Activated CD8-positive, alpha-beta memory T cell treated with anti-CD3 and anti-CD28 coated beads, Interleukin-2, amount 10 ng/mL, durations not matched to agents 7 days and 5 days (primary cell): ENCODE measurements at regions not wholly inside any gene's neighbourhood (a gene's known extent, or its start where the extent isn't known, plus 50 kb on each side); places are given as distances from the start of the nearest gene placed in this dataset.
"Not testable (repeated sequence)": the region's sequence is repeated elsewhere in the genome, so short reads cannot be mapped to it uniquely, and the experiment has no call there.

Experiments
- ATAC-seq: fragments of 150-1000 bp; cut with Tn5 transposase; one replicate; pipeline ENCODE4 v1.10.0; 2021; ENCODE audit warnings: moderate library complexity
- CTCF ChIA-PET: fragments of 350-600 bp; sonication (Branson Sonifier 250); formaldehyde crosslinking; loops from one replicate; lab custom pipeline; 2021; ENCODE audit warnings: antibody characterized with exemption; lab: Charles Lee
- DNase-seq: peaks from one replicate; pipeline ENCODE4 v3.0.0-alpha.2; 2020
- H3K27ac Mint-ChIP-seq: one replicate; pipeline ENCODE4 v1.8.0; 2021; ENCODE audit warnings: mild to moderate bottlenecking, mixed read lengths
- H3K27me3 Mint-ChIP-seq: one replicate; pipeline ENCODE4 v1.8.0; 2021; ENCODE audit warnings: mixed read lengths
- H3K36me3 Mint-ChIP-seq: one replicate; pipeline ENCODE4 v1.8.0; 2021; ENCODE audit warnings: mild to moderate bottlenecking, mixed read lengths
- H3K4me1 Mint-ChIP-seq: one replicate; pipeline ENCODE4 v1.8.0; 2021; ENCODE audit warnings: mixed read lengths
- H3K4me3 Mint-ChIP-seq: one replicate; pipeline ENCODE4 v1.8.0; 2021; ENCODE audit warnings: mild to moderate bottlenecking, moderate library complexity, mixed read lengths
- H3K9me3 Mint-ChIP-seq: one replicate; pipeline ENCODE4 v1.8.0; 2022; ENCODE audit warnings: low read depth, mixed read lengths

DNA sequence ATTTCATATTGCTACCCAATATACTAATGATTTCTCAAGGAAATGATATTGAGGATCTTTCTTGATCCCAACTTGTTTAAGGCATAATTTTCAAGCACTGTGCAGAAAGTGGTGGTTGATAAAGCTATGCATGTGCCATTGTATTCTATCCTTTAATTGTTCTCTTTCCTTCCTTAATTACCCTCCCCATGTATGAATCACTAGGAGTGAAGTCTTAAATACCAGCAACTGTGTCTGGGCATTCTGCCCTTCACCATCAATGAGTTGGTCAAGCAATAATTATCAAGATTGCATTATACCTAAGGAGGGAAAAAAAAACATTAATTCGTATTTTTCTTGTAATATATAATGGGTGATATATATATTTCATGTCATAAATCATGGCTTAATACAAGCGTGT is 111.8 kb upstream of the FRMPD4 start:
- Mint-ChIP-seq H3K4me3 (no peak overlapping the region), H3K9me3 (no peaks in the 10 kb centered on the region), H3K27ac (no peak overlapping the region), H3K36me3 (no peaks in the 10 kb centered on the region), H3K27me3 (no peaks in the 10 kb centered on the region), H3K4me1 (no peaks in the 10 kb centered on the region)
- no peak for DNase-seq
- CTCF ChIA-PET: no interaction called here
- no peak for ATAC-seq

GRCh38 chrX:12032082-12032481 is 106.2 kb upstream of the FRMPD4 start:
- ATAC-seq: no peak
- Mint-ChIP-seq H3K4me3 (no peak overlapping the region), H3K27me3 (no peaks in the 10 kb centered on the region), H3K4me1 (no peaks in the 10 kb centered on the region), H3K36me3 (no peaks in the 10 kb centered on the region), H3K9me3 (no peaks in the 10 kb centered on the region), H3K27ac (no peak overlapping the region)
- DNase-seq: no peak
- CTCF ChIA-PET: no interaction called here

- Mint-ChIP-seq H3K4me1 (no peaks in the 10 kb centered on the region), H3K36me3 (no peaks in the 10 kb centered on the region), H3K4me3 (no peak overlapping the region), H3K27me3 (no peaks in the 10 kb centered on the region), H3K27ac (no peak overlapping the region), H3K9me3 (no peaks in the 10 kb centered on the region)
- DNase-seq (no peak), ATAC-seq (no peak)
- CTCF ChIA-PET: no interaction called here
These were observed 103.5 kb upstream of the FRMPD4 start for GRCh38 chrX:12034741-12035140.

GRCh38 chrX:12042615-12043014 is 95.7 kb upstream of the FRMPD4 start:
- H3K27me3 Mint-ChIP-seq: no peaks in the 10 kb centered on the region
- no peak overlapping the region for H3K4me3 Mint-ChIP-seq
- no peaks in the 10 kb centered on the region for H3K4me1 Mint-ChIP-seq
- no peaks in the 10 kb centered on the region for H3K36me3 Mint-ChIP-seq
- CTCF ChIA-PET: no interaction called here
- ATAC-seq: no peak
- no peak overlapping the region for H3K27ac Mint-ChIP-seq
- no peak for DNase-seq
- no peaks in the 10 kb centered on the region for H3K9me3 Mint-ChIP-seq

DNA sequence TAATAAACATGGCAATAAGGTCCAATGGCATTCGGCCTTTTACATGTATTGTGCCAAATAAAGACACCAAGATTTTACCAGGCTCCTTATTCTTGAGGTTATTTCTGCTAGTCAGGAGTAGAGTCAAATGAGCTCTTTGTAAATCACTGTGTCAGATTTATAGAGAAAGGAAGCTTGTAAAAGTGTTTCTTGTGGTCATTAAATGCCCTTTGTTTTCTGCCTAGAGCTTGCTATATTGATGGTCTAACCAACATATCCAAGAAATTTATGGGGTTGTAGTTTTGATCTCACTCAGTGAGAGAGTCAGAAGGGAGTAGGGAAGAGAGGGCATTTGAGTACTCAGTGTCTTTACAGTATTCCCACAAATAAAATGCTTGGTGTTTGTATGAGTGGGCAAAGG is 86.2 kb upstream of the FRMPD4 start:
- Mint-ChIP-seq H3K36me3 (no peaks in the 10 kb centered on the region), H3K27ac (no peak overlapping the region), H3K27me3 (no peaks in the 10 kb centered on the region), H3K4me3 (no peak overlapping the region), H3K9me3 (no peaks in the 10 kb centered on the region), H3K4me1 (no peaks in the 10 kb centered on the region)
- no peak for DNase-seq
- CTCF ChIA-PET: no interaction called here
- no peak for ATAC-seq

DNA sequence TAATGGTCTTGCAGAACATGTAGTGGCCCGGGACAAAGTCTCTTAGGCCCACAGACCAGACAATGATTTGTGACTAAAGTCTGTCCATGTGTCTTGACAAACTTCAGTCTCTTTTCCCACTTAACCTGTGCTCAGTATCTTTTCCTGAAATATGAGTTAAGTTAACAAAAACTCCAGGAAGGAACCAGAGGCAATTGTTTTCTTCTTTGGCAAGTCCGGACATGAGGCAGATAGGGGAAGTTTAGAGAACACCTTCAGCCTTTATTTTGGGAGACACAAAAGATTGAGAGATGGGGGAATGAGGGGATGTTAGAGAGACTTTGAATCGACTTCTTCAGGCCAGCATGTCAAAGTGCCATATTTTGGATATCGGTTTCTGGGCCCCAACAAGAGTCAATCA is 80.2 kb upstream of the FRMPD4 start:
- no peak for DNase-seq
- Mint-ChIP-seq H3K4me3 (no peak overlapping the region), H3K27ac (no peak overlapping the region), H3K9me3 (no peaks in the 10 kb centered on the region), H3K4me1 (no peaks in the 10 kb centered on the region), H3K27me3 (no peaks in the 10 kb centered on the region), H3K36me3 (no peaks in the 10 kb centered on the region)
- no peak for ATAC-seq
- CTCF ChIA-PET: no interaction called here

DNA sequence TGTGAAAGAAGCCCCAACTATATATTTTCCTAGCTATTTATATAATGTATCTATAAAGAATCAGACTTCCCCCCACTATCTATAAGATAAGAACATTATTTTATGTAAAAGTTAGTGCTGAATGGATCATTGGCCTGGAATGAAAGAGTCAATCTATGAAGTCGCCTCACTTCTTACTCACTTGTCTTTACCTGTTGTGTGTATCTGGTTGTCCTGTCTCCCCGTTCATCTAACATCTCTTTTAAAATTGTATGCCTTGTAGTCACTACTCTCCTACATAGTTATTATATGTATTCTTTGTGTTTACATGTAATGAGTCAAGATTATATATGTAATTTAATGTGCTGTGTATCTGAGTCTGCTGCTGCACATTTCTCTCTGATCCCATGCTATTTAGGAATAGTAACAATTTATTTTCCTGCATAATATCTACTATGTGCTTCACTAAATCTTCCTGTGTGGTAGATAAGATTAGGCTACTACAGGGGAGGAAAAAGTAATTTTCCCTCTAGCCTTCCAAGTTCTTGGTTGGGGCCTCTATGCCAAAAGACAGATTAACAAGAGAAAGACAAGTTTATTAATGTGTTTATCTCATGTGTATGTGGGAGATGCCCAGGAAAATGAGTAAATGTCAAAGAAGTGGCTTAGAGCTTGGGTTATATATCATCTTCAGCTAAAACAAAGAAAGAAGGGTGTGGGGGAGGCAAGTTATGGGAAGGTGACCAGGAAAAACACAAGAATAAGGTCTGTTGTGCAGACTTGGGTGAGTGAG is 77.6 kb upstream of the FRMPD4 start:
- CTCF ChIA-PET: no interaction called here
- no peaks in the 10 kb centered on the region for H3K9me3 Mint-ChIP-seq
- H3K27me3 Mint-ChIP-seq: no peaks in the 10 kb centered on the region
- DNase-seq (no peak), ATAC-seq (no peak)
- H3K36me3 Mint-ChIP-seq: no peaks in the 10 kb centered on the region
- no peaks in the 10 kb centered on the region for H3K4me1 Mint-ChIP-seq
- H3K27ac Mint-ChIP-seq: no peak overlapping the region
- H3K4me3 Mint-ChIP-seq: no peak overlapping the region

- Mint-ChIP-seq H3K4me1 (no peaks in the 10 kb centered on the region), H3K27me3 (no peaks in the 10 kb centered on the region), H3K27ac (no peak overlapping the region), H3K9me3 (no peaks in the 10 kb centered on the region), H3K36me3 (no peaks in the 10 kb centered on the region), H3K4me3 (no peak overlapping the region)
- no peak for DNase-seq
- CTCF ChIA-PET: no interaction called here
- ATAC-seq: no peak
These were observed 73.0 kb upstream of the FRMPD4 start for GRCh38 chrX:12065251-12065650.

- ATAC-seq: no peak
- H3K9me3 Mint-ChIP-seq: no peaks in the 10 kb centered on the region
- CTCF ChIA-PET: no interaction called here
- no peaks in the 10 kb centered on the region for H3K4me1 Mint-ChIP-seq
- H3K4me3 Mint-ChIP-seq: no peak overlapping the region
- no peaks in the 10 kb centered on the region for H3K36me3 Mint-ChIP-seq
- no peak overlapping the region for H3K27ac Mint-ChIP-seq
- no peaks in the 10 kb centered on the region for H3K27me3 Mint-ChIP-seq
- no peak for DNase-seq
These were observed 62.2 kb upstream of the FRMPD4 start for GRCh38 chrX:12076046-12076445.

DNA sequence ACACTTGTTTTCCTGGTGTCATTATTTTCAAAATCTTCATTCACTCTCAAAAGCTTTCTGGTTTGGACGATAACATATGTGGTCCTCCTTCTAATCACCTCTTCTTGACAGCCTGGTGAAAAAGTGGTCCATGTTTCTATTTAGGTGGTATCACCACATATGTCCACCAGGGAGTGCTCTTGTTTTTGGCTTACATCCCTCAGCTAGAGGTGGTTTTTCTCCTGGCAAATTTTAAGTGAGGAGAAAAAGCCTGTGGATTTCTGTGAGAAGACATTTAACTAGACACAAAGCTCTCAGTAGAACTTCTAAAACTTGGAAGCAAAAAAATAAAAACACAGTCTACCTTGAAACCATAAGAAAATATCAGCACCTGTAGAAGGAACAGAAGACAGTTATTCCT is 58.0 kb upstream of the FRMPD4 start:
- no peak overlapping the region for H3K27ac Mint-ChIP-seq
- CTCF ChIA-PET: no interaction called here
- H3K4me1 Mint-ChIP-seq: no peaks in the 10 kb centered on the region
- H3K36me3 Mint-ChIP-seq: no peaks in the 10 kb centered on the region
- H3K27me3 Mint-ChIP-seq: no peaks in the 10 kb centered on the region
- no peak for DNase-seq
- H3K9me3 Mint-ChIP-seq: peaks cover 3% of the 10 kb centered on the region
- no peak overlapping the region for H3K4me3 Mint-ChIP-seq
- ATAC-seq: no peak

DNA sequence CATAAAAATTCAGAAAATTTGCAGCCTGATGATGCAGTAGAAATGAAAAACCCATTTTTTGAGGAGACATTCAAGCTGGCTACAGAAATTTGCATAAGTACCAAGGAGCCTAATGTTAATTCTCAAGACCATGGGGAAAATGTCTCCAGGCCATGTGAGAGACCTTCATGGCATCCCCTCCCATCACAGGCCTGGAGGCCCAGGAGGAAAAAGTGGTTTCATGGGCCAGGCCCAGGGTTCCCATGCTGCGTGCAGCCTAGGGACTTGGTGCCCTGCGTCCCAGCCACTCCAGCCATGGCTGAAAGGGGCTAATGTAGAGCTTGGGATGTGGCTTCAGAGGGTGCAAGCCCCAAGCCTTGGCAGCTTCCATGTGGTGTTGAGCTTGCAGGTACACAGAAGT is 55.3 kb upstream of the FRMPD4 start:
- DNase-seq, H3K9me3 Mint-ChIP-seq, H3K4me3 Mint-ChIP-seq, ATAC-seq, H3K4me1 Mint-ChIP-seq, CTCF ChIA-PET, H3K36me3 Mint-ChIP-seq, H3K27ac Mint-ChIP-seq, H3K27me3 Mint-ChIP-seq: not testable (repeated sequence)
